ENCODE measurements at regions not wholly inside any gene's neighbourhood (a gene's known extent, or its start where the extent isn't known, plus 50 kb on each side); places are given as distances from the start of the nearest gene placed in this dataset.
"Not testable (repeated sequence)": the region's sequence is repeated elsewhere in the genome, so short reads cannot be mapped to it uniquely, and the experiment has no call there.

DNA sequence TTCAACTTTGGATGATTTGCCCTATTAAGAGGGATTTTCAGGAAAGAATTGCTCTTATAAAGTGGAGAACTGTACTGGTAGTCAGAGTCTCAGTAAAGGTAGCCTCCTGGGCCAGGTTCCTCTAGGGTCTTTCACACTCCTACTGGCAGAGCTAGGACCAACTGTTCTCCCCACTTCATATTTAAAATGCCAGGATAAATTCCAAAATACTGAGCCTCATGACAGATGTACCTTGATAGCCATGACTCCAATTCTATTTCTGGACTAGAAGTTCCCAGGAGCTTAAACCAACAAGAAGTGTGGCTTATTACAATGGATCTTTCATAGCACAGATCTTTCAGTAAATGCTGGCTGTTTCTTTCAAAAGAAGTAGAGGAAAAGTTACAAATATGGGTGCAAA is 126.5 kb downstream of the C12orf75 start:
- DNase-seq: no peak

DNA sequence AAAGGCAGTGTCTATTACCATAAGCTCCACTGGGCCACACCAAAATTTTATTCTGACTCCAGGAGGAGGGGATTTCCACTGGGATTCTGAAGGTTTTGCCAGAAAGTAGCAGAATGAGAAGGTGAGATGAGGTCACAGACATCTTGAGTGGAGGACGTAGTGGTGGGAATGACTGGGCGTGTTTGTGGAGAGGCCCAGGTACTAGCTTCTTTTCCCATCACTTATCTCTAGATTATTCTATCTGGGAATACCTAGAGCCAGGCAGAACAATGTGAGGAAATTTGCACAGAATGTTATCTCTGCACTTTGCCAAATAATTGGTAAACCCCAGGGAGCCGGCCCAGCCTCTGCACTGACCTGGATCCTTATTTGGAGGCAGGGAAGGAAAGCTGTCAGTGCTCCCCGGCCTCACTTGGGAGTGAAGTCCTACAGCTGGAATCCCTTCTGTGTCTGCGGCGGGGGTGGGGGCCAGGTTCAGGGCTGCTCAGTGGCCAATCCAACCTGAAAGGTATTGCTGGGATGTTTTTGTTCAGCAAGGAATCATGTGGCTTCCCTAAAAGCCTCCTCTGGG is 129.4 kb downstream of the C12orf75 start:
- no peak for DNase-seq

DNA sequence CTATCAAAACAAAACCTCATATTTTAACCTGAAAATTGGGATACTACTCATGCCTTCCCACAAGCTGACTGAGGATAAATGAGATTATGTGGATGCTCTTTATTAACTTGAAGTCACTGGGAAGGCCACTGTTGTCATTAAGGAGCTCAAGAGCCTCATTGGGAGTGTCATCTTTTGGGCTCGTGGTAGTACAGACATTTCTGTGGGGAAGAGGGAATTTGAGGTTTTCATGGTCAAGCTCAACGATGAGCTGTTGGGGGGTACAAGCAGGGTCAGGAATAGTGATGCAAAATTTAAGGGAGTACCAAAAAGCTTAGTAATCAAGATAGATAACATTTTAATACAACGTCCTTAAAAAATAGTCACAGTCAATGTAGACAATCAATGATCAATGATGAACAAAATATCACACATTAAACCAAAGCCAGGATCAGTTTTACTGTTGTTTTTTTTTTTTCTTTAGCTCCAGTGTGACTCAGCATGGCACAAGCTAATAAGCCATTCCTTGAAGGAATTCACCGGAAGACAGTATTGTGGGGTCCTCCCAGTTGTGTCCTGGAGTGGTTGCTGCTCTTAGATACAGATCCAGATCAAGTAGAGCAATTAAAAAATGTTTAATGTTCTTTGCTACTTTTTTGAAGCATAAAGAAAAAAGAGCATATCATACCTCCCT is 130.9 kb downstream of the C12orf75 start:
- no peak for DNase-seq

DNA sequence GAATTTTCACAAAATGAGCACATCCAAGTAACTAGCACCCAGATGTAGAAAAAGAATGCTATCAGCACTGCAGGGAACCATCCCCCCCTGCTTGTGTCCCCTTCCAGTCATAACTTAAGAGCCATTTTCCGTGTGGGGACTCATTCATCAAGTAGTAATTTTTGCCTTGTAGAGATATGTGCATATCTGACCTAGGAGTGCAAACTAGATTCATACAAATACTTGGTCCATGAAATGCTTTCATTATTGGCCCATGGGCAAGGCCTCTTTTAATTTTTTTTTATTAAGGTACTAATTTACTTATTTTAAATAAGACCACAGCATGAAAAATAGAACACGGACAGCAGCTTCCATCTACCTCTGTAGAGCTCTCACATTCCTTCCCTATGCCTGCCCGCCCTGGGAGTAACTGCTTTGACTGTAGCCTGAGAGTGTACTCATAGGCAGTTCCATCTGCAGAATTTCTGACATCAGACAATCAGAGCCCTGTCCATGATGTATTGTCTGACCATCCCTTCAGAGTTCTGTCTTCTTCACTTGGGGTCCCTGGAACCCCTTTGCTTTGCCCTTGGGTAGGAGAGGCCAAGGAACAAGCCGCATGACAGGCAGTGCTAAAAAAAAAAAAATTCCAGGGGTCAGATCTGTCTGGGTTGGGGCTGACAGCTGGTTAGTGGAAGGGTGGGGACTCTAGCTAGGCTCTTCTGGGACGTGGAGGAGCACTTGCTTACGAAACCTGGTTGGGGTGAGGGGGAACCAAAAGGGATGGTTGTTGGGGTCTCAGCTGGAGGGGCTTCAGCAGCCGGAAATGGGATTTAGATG is 131.7 kb downstream of the C12orf75 start:
- DNase-seq: no peak

DNA sequence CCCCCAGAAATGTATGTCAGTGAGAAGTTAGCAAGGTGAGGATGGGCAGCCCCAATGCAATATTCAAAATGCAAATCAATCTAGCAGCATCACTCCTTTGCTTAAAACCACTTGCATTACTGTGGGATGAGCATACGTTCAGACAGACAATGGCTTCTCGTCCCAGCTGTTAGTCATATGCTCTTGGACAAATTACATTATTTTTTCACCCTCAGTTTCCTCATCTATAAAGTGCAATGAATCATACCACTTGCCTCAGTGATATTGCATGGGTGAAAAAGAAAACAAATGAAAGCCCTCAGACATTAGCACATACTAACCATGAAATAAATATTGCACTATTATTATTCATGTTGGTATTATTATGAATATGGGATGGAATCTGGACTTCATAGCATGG is 132.3 kb downstream of the C12orf75 start:
- DNase-seq: no peak

DNA sequence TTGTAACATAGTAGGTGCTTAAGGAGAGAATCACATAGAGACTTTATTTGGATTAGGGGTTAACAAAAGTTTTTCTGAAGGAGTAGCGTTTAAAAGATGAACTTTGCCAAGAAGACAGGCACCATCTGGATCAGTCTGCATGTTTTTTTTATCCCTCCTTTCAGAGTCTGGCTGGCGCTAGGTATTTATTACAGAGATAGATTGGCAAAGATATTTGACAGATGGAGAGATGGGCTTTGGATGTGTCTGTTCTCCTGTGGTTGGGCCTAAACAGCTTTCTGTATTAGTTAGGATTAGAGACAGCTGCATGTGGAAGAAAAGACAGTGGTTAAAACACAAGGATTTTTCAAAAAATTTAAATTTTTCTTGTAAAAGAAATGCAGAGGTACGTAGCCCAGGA is 133.9 kb downstream of the C12orf75 start:
- no peak for DNase-seq

DNA sequence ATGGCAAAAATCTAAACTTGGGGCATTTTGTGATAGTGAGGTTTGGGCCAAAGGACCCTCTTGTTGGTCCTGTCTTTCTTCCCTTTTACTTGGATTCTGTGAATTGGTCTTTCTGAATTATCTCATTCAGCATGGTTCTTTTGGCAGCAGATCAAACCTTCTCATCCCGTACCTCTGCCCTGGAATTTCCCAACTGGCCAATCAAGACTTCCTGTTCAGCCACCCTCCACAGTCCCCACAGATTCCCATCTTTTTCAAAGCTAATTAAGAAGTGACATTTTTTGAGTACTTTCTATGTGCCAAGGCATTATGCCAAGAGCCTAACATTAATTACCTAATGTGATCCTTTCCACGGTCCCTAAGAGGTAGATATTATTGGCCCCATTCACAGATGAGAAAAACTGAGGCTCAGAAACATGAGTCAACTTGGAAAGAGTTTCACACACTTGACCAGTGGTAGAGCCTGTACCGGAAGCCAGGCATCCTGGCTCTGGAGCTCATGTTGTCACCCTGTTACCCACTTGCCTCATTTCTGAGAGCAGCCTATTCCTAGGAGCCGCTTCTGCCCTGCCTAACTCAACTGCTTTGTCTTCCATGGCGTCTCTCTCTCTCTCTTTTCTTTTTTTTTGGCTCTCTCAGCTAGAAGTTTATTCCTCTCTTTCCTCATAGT is 135.9 kb downstream of the C12orf75 start:
- DNase-seq: no peak

DNA sequence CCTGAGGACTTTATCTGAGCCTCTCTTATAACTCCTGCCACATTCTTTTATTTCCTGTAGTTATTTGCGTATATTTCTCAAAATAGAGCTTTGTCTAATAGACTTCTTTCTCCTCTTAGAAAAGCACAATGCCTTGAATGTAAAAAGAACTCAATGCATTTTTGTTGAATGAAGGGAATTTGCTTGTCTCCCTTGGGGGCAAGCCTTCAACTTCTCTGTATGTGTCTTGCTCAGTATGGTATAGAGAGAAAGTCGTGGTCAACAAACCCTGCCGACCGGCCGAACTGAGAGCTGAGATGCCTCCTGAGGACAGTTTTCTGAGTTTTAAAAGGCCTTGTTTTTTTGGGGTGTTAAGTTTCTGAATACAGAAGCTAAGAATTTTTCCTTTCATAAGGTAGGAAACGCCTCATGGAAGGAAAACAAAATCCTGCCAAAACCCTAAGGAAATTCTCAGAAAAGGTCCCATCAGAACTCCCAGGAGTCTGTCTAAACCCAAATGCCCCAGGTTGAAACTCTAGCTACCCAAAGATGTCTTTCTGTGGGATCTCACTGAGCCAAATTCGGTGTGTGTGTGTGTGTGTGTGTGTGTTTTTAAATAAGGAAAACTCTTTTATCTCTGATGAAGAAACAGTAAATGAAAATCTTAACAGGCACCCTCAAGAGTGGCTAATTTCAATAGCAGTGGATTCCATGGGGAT is 136.6 kb downstream of the C12orf75 start:
- no peak for DNase-seq

DNA sequence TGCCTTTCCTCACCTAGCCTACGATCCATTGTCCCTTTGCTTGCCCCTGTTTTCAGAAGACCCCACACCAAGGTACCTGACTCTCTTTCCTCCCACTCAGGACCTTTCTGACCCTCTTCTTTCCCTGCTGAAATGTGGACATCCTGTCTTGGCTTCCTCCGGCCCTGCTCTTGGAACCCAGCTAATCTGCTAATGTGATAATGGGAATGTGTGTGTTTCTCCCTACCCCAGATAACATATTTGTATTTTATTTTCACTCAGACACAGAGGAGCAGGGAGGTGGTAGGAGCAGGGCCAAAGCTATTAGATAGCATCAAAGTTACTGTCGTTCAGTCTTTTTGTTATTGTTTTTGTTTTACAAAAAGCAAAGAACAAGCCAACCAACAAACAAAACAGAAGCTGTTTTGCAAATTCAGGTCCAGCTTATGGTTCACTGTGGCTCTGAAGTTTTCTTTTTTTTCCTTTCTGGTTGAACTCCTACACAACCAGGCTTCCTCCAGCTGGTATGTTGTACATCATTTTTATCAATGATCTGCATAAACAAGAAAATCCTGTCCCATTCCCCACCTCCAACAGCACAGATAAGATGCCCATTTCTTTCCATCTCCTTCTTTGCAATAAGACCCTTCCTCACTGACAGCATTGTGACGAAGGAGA is 137.3 kb downstream of the C12orf75 start:
- DNase-seq: no peak

DNA sequence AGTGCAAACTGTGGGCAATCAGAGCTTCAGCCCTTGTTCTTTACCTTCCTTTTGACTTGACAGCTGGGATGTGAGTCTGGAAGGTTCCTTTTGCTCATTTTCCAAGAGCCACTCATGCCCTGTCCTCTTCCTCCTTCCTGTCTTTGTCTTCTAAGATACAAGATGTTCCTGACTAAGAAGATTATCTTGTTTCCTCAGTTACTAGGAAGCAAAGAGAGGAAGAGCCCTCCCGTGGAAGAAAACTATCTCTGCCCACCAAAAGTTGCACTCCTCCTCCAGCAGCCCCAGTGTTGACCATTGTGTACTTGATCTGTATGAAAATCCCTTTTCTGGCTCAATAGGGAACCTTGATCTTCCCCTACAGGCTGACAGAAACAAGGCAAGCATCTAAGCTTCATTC is 138.0 kb downstream of the C12orf75 start:
- no peak for DNase-seq

DNA sequence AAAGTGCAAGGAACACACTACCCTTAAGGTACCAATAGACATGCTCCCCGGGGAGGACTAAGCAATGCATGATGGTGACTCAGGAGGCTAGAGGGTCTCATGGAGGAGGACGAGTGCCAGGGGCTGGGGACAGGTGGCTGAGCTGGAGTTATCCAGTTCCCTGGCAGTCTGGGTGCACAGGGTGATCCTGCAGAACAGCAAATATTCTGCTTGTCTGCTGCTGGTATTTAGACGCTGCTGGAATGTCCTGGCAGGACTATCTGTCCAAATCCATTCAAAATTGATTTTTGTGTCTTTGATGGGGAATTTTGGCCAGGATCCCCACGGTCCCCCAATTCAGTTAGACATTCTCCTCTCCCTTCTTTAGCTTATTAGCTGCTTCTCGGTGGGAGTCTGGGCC is 138.7 kb downstream of the C12orf75 start:
- DNase-seq: no peak

DNA sequence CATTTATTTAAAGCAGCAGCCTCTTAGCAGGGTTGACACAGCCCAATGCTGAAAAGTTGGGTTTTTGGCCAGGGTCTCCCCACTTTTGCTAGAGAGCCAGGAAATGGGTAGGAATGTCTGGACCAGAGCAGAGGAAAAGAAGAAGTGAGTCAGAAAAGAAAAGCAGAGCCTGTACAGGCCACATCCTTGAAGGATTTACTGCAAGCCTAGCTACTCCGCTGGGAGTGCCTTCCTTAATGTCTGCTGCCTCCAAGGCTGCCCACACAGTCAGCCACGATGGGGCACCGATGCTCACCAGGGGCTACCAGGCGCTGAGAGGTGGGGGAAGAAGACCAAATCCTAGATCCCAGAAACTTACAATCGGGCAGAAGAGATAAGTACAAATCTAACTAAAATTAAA is 139.2 kb downstream of the C12orf75 start:
- DNase-seq: no peak

DNA sequence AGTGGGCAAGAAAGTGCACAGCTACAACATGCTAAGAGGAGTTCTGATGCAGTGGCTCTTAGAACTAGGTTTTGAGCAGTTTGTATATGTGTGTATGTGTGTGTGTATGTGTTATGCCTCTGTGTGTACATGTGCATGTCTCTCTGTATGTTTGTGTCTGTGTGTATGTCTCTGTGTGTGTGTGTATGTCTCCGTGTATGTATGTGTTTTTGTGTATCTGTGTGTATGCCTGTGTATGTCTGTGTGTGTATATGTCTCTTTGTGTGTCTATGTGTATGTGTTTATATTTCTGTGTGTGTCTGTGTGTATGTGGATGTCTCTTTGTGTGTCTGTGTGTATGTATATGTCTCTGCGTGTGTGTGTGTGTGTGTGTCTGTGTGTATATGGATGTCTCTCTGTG is 139.6 kb downstream of the C12orf75 start:
- DNase-seq: no peak

DNA sequence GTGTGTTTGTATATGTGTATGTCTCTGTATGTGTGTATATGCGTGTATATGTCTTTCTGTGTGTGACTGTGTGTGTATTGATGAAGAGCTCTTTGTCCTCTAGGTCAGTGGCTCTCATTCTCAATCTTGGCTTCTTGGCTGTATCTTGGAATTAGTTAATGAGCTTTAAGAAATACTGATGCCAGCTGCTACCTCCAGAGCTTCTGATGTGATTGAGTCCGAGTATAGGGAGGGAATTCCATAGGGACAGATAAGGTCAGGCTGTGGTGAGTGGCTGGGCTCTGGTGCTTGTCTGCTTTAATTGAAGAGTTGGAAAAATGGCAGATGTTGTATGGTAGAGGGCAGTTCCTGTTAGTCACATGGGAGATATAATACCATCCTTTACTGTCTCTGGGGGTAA is 140.1 kb downstream of the C12orf75 start:
- DNase-seq: no peak

DNA sequence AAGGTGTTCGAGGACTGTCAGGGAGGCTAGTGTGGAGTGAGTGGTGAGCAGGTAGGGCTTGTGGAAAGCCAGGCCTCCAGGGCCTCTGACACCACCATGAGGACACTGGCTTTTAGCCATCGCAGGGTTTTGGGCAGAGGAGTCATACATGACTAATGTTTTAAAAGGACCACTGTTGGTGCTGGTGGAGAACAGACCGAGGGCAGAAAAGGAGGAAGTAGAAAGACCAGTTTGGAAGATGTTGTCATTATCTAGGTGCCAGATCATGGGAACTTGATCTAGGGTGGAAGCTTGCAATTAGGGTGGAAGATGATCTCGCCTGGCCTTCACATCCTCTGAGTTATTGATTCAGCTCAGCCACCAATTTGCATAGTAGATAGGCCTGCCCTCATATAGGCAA is 144.2 kb downstream of the C12orf75 start:
- peak; percentile 7 to 18 (median 14) for DNase-seq

DNA sequence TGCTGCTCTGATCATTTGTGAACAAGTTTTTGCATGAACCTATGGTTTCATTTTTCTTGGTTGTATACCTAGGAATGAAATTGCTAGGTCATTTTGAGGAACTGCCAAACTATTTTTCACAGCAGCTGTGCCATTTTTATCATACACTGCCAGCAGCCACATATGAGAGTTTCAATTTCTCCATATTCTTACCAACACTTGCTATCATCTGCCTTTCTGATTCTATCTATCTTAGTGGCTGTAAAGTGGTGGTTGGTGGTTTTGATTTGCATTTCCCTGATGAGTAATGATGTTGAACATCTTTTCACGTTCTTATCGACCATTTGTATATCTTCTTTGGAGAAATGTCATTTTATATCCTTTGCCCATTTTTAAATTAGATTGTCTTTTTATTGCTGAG is 146.1 kb downstream of the C12orf75 start:
- DNase-seq: no peak

DNA sequence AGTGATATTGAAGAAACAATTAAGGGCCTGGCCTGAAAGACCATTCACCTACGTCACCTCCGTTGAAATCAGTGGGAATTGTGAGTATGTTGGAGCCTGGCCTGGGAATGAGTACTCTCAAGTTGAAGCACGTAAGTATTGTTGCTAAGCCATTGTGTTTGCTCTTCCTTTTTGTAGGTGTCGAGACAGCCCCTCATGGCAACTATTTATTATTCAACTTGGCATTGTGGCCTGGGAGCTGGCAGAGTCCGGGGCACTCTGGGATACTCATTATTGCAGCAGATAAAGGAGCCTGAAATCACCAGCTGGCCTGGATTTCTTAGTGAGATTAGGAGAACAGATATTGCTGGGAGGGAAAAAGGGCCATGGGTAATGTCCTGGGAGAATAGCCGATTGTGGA is 147.4 kb downstream of the C12orf75 start:
- DNase-seq: no peak

DNA sequence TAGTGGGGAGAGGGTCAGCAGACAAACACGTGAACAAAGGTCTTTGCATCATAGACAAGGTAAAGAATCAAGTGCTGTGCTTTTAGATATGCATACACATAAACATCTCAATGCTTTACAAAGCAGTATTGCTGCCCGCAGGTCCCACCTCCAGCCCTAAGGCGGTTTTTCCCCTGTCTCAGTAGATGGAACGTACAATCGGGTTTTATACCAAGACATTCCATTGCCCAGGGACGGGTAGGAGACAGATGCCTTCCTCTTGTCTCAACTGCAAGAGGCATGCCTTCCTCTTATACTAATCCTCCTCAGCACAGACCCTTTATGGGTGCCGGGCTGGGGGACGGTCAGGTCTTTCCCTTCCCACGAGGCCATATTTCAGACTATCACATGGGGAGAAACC is 148.3 kb downstream of the C12orf75 start:
- not testable (repeated sequence) for DNase-seq

DNA sequence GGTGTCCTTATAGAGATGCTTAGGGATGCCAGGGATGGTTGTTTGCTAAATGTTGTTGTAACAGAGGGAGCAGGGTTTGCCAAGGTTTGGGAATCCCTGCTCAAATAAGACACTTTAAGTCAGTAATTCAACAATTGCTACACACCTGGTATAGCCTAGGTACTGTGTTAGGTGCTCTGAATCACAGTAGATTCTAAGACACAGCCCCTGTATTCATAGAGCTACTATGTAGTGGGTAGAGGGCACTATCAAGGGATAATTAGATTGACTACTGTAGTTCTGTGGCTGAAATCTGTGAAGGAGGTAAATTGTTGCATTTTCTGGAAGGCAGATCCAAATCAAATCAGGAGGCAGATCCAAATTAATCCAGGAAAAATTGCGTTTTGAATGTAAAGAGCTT is 149.2 kb downstream of the C12orf75 start:
- no peak for DNase-seq

DNA sequence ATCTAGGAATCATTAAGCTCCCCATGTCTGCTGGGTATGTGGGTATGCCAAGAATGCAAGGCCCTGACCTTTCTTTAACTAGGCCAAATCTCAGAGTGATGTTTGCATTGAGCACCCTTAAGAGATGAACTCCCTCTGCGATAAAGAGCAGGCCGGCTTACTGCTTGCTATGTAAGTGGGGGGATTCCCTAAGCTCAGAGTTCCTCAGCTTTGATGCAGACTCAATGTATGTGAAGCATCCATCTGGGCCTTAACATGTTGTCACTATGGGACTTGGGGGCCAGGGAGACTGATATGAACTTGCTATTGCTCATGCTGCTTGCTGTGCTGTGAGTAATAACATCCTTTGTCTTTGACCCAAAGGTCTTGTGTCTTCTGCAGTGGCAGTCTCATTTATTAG is 149.7 kb downstream of the C12orf75 start:
- DNase-seq: no peak

DNA sequence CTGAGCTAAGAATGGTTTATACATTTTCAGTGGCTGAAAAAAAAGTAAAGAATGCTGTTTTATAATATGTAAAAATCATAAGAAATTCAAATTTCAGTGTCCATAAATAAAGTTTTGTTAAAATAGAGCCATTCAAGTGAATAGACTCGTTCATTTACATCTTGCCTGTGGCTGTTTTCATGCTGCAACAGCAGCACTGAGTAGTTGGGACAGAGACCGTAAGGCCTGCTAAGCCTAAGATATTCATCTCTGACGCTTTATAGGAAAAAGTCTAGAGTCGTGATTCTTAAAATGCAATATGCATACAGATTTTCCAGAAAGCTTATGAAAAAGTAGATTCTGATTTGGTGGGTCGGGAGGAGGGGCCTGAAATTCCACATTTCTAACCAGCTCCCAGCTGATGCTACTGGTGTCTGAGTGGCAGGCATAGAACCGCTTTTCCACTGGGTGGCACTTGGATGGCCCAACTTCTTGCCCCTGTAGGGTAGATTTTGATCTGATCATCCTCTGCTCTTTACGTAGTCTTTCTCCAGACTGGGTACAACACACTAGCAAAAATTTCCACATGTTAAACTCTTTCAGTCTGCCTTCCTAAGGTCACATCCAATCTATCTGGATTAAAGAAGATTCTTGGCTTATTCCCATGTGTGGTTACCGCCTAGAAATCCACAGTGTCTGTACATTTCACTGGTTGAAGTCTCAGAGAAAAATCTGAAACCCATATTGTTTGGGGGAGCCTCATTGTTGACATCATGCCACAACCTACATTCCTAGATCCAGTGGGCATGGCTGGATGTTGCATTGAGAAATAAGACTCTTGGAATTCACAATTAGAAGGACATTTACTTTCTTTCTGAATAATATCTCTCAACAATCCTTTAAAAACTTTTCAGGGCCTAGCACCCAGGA is 151.2 kb downstream of the C12orf75 start:
- no peak for DNase-seq

All from suppressor macrophage treated with lipopolysaccharide for 1 hour (primary cell).